SK-N-MC (cell line): ENCODE measurements at regions not wholly inside any gene's neighbourhood (a gene's known extent, or its start where the extent isn't known, plus 50 kb on each side); places are given as distances from the start of the nearest gene placed in this dataset.

ENCODE experiments used
- EZH2 ChIP-seq: fragments of 200-600 bp; sonication (generic); IDR thresholded peaks from one replicate; pipeline ENCODE4 v1.6.1; 2017; ENCODE audit warnings: antibody characterized with exemption
- FOXP2 ChIP-seq: optimal IDR thresholded peaks from 2 replicates; pipeline ENCODE3; 2011; ENCODE audit warnings: mild to moderate bottlenecking, moderate library complexity; ENCODE audit not compliant: insufficient read depth; ENCODE audit errors: extremely low read length, control extremely low read depth
- POLR2AphosphoS5 ChIP-seq: IDR thresholded peaks from 2 replicates; pipeline ENCODE4 v1.6.1; 2012; ENCODE audit warnings: mild to moderate bottlenecking, low read depth, low read length, borderline replicate concordance

DNA sequence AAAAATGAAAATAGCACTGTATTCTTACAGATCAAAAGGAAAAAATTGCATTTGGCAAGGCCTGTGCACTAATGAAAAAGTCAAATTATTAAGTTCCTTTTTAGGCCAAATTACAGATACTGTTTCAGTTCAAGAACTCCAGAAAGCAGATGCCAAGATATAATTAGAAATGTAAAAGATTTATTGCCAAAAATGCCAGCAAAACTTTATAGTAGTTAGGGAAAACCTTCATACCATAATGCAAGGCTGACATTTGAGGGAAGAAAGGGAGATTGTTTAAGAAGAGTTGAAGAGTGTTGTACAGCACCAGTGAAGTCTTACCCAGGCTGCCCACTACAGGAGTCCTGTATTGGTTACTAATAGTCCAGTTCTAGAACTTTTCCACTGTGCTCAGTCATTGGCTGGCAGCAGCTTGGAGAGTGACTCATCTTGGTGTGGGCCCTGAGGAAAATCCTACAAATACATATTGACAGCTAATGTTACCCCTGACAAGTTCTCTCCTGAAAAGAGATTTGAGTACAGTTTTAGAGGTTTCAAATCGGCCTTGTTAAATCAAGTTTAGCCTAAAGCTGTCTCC lies 600.4 kb downstream of the C12orf50 start:
- TF ChIP-seq EZH2 (no peak), POLR2AphosphoS5 (no peak), FOXP2 (no peak)
